Activated CD4-positive, alpha-beta memory T cell treated with anti-CD3 and anti-CD28 coated beads, Interleukin-2, amount 10 ng/mL, durations not matched to agents 7 days and 5 days (primary cell): ENCODE measurements at regions not wholly inside any gene's neighbourhood (a gene's known extent, or its start where the extent isn't known, plus 50 kb on each side); places are given as distances from the start of the nearest gene placed in this dataset.

ENCODE experiments used
- CTCF ChIA-PET: fragments of 350-600 bp; sonication (Branson Sonifier 250); formaldehyde crosslinking; loops from one replicate; lab custom pipeline; 2021; ENCODE audit warnings: antibody characterized with exemption, inconsistent platforms; lab: Charles Lee
- POLR2A ChIA-PET: fragments of 350-600 bp; sonication (Branson Sonifier 250); formaldehyde crosslinking; loops from one replicate; lab custom pipeline; 2021; ENCODE audit warnings: antibody characterized with exemption; lab: Charles Lee
- DNase-seq: peaks from one replicate; pipeline ENCODE4 v3.0.0-alpha.2; 2020
- H3K27ac Mint-ChIP-seq: one replicate; pipeline ENCODE4 v1.8.0; 2021; ENCODE audit warnings: mild to moderate bottlenecking, mixed read lengths
- H3K27me3 Mint-ChIP-seq: one replicate; pipeline ENCODE4 v1.8.0; 2021; ENCODE audit warnings: mixed read lengths
- H3K36me3 Mint-ChIP-seq: one replicate; pipeline ENCODE4 v1.8.0; 2021; ENCODE audit warnings: low read depth, mixed read lengths
- H3K4me1 Mint-ChIP-seq: one replicate; pipeline ENCODE4 v1.8.0; 2021; ENCODE audit warnings: mixed read lengths
- H3K4me3 Mint-ChIP-seq: one replicate; pipeline ENCODE4 v1.8.0; 2021; ENCODE audit warnings: mild to moderate bottlenecking, mixed read lengths
- H3K9me3 Mint-ChIP-seq: one replicate; pipeline ENCODE4 v1.8.0; 2021; ENCODE audit warnings: mixed read lengths

GRCh38 chr3:21801631-21802030 is 50.6 kb upstream of the ZNF385D start:
- no peak for DNase-seq
- Mint-ChIP-seq H3K4me1 (no peaks in the 10 kb centered on the region), H3K9me3 (no peaks in the 10 kb centered on the region), H3K27ac (no peak overlapping the region), H3K27me3 (no peaks in the 10 kb centered on the region), H3K36me3 (no peaks in the 10 kb centered on the region), H3K4me3 (no peak overlapping the region)
- POLR2A ChIA-PET: no interaction called here
- CTCF ChIA-PET: no interaction called here

- Mint-ChIP-seq H3K4me3 (no peak overlapping the region), H3K27me3 (no peaks in the 10 kb centered on the region), H3K9me3 (no peaks in the 10 kb centered on the region), H3K36me3 (no peaks in the 10 kb centered on the region), H3K27ac (no peak overlapping the region), H3K4me1 (no peaks in the 10 kb centered on the region)
- ChIA-PET CTCF (no interaction called here), POLR2A (no interaction called here)
- no peak for DNase-seq
These were observed 52.6 kb upstream of the ZNF385D start for GRCh38 chr3:21803604-21804003.

DNA sequence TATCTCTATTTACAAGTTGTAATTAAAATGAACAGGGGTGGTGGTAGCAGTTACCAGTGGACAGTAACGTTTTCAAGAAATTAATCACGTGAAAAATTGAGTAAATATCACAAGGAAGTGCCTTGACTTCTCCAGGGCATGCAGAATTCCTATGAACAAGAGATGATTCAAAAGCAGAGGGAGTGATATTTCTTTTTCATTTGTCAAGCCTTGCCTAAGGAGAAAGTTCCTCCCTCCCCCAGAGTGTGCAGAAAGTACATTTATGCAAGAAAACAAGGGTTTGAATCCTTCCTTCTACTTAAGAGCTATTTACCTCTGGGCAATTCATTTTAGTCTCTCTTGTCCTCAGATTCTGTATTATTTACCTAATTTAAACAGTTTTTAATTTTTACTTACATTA is 53.3 kb upstream of the ZNF385D start:
- no peaks in the 10 kb centered on the region for H3K9me3 Mint-ChIP-seq
- no peaks in the 10 kb centered on the region for H3K4me1 Mint-ChIP-seq
- no peaks in the 10 kb centered on the region for H3K27me3 Mint-ChIP-seq
- no peak for DNase-seq
- CTCF ChIA-PET: no interaction called here
- POLR2A ChIA-PET: no interaction called here
- no peaks in the 10 kb centered on the region for H3K36me3 Mint-ChIP-seq
- H3K27ac Mint-ChIP-seq: no peak overlapping the region
- H3K4me3 Mint-ChIP-seq: no peak overlapping the region

DNA sequence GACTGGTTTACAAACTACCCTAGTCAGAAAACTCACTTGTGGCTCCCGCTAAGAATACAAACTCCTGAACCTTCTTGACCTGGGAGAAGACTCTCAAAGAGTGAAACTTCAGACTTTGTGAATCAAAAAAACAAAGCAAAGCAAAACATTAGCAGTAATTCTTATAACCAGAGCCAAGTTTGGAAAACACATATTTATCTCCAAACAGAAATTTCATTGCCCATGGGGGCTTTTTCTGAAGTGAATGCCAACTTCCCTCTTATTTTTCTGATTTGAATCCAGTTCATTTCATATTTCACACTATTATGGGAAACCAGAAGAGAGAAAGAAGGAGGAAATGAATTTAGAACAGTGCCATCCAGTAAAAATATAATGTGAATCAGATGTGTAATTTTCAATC is 55.7 kb upstream of the ZNF385D start:
- ChIA-PET CTCF (no interaction called here), POLR2A (no interaction called here)

GRCh38 chr3:21825684-21826083 is 74.7 kb upstream of the ZNF385D start:
- Mint-ChIP-seq H3K4me1 (no peaks in the 10 kb centered on the region), H3K27ac (no peak overlapping the region), H3K36me3 (no peaks in the 10 kb centered on the region), H3K9me3 (peaks cover 7% of the 10 kb centered on the region), H3K4me3 (no peak overlapping the region), H3K27me3 (no peaks in the 10 kb centered on the region)
- DNase-seq: no peak
- ChIA-PET POLR2A (no interaction called here), CTCF (no interaction called here)

More for the DNA sequence above, 55.7 kb upstream of the ZNF385D start:
- no peaks in the 10 kb centered on the region for H3K9me3 Mint-ChIP-seq
- H3K4me1 Mint-ChIP-seq: no peaks in the 10 kb centered on the region
- no peak overlapping the region for H3K4me3 Mint-ChIP-seq
- H3K27ac Mint-ChIP-seq: no peak overlapping the region
- no peaks in the 10 kb centered on the region for H3K36me3 Mint-ChIP-seq
- H3K27me3 Mint-ChIP-seq: no peaks in the 10 kb centered on the region
- DNase-seq: no peak

- H3K4me3 Mint-ChIP-seq: no peak overlapping the region
- DNase-seq: no peak
- H3K27ac Mint-ChIP-seq: no peak overlapping the region
- H3K4me1 Mint-ChIP-seq: no peaks in the 10 kb centered on the region
- ChIA-PET CTCF (no interaction called here), POLR2A (no interaction called here)
- no peaks in the 10 kb centered on the region for H3K27me3 Mint-ChIP-seq
- peaks cover 7% of the 10 kb centered on the region for H3K9me3 Mint-ChIP-seq
- no peaks in the 10 kb centered on the region for H3K36me3 Mint-ChIP-seq
These were observed 75.4 kb upstream of the ZNF385D start for GRCh38 chr3:21826416-21826815.

- H3K27me3 Mint-ChIP-seq: no peaks in the 10 kb centered on the region
- no peaks in the 10 kb centered on the region for H3K36me3 Mint-ChIP-seq
- no peaks in the 10 kb centered on the region for H3K4me1 Mint-ChIP-seq
- no peak overlapping the region for H3K4me3 Mint-ChIP-seq
- no peak for DNase-seq
- POLR2A ChIA-PET: no interaction called here
- peaks cover 5% of the 10 kb centered on the region for H3K9me3 Mint-ChIP-seq
- H3K27ac Mint-ChIP-seq: no peak overlapping the region
- CTCF ChIA-PET: no interaction called here
These were observed 79.5 kb upstream of the ZNF385D start for GRCh38 chr3:21830541-21830940.

DNA sequence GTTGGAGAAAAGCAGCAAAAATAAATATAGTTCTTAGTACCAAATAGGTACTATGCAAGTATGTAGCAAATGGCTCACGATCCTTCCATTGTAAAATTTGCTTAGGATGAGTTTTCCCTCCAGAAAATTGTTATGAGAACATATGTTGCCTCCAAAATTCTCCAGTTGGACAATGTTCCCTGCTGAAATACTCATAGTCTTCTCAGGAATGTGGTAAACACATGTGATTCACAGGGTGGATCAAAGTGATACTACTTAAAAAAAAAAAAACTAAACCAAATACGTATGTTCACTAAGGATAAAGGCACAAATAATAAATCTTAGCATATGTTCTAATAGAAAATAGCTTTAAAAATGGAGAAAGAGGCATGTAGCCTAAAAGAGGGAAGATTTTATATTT is 84.3 kb upstream of the ZNF385D start:
- no peaks in the 10 kb centered on the region for H3K27me3 Mint-ChIP-seq
- H3K36me3 Mint-ChIP-seq: no peaks in the 10 kb centered on the region
- ChIA-PET POLR2A (no interaction called here), CTCF (no interaction called here)
- H3K9me3 Mint-ChIP-seq: peaks cover 5% of the 10 kb centered on the region
- no peaks in the 10 kb centered on the region for H3K4me1 Mint-ChIP-seq
- DNase-seq: no peak
- no peak overlapping the region for H3K4me3 Mint-ChIP-seq
- H3K27ac Mint-ChIP-seq: no peak overlapping the region

- H3K36me3 Mint-ChIP-seq: no peaks in the 10 kb centered on the region
- H3K4me1 Mint-ChIP-seq: no peaks in the 10 kb centered on the region
- H3K9me3 Mint-ChIP-seq: peaks cover 2% of the 10 kb centered on the region
- ChIA-PET POLR2A (no interaction called here), CTCF (no interaction called here)
- DNase-seq: no peak
- H3K4me3 Mint-ChIP-seq: no peak overlapping the region
- no peaks in the 10 kb centered on the region for H3K27me3 Mint-ChIP-seq
- no peak overlapping the region for H3K27ac Mint-ChIP-seq
These were observed 85.2 kb upstream of the ZNF385D start for GRCh38 chr3:21836227-21836626.

DNA sequence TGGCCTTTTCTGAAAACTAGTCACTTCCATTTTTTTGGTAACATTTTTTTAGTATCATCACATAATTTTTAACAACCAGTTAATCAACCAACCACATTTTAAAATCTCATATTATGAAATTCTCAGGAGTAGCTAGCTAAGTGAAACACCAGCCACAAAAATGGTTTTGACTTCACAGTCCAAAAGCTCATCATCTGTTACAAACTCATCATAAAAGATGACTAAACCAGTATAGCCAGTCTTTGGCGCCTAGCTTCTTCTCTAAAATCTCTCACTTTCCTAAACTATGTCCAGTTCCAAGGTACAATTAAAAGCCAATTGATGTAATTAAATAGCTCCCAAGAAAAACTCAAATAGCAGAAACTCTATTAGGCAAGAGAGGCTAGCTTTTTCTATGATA is 88.2 kb upstream of the ZNF385D start:
- ChIA-PET CTCF (no interaction called here), POLR2A (no interaction called here)
- H3K27me3 Mint-ChIP-seq: no peaks in the 10 kb centered on the region
- no peak for DNase-seq
- no peaks in the 10 kb centered on the region for H3K36me3 Mint-ChIP-seq
- H3K4me3 Mint-ChIP-seq: no peak overlapping the region
- peaks cover 2% of the 10 kb centered on the region for H3K9me3 Mint-ChIP-seq
- H3K4me1 Mint-ChIP-seq: no peaks in the 10 kb centered on the region
- no peak overlapping the region for H3K27ac Mint-ChIP-seq

GRCh38 chr3:21839592-21839991 is 88.6 kb upstream of the ZNF385D start:
- H3K36me3 Mint-ChIP-seq: no peaks in the 10 kb centered on the region
- ChIA-PET POLR2A (no interaction called here), CTCF (no interaction called here)
- no peak overlapping the region for H3K4me3 Mint-ChIP-seq
- H3K27ac Mint-ChIP-seq: no peak overlapping the region
- no peak for DNase-seq
- H3K4me1 Mint-ChIP-seq: no peaks in the 10 kb centered on the region
- no peaks in the 10 kb centered on the region for H3K27me3 Mint-ChIP-seq
- peaks cover 2% of the 10 kb centered on the region for H3K9me3 Mint-ChIP-seq

GRCh38 chr3:21847005-21847404 is 96.0 kb upstream of the ZNF385D start:
- no peaks in the 10 kb centered on the region for H3K4me1 Mint-ChIP-seq
- peaks cover 2% of the 10 kb centered on the region for H3K9me3 Mint-ChIP-seq
- CTCF ChIA-PET: no interaction called here
- no peaks in the 10 kb centered on the region for H3K27me3 Mint-ChIP-seq
- no peak overlapping the region for H3K27ac Mint-ChIP-seq
- no peak for DNase-seq
- H3K36me3 Mint-ChIP-seq: no peaks in the 10 kb centered on the region
- no peak overlapping the region for H3K4me3 Mint-ChIP-seq
- POLR2A ChIA-PET: no interaction called here

DNA sequence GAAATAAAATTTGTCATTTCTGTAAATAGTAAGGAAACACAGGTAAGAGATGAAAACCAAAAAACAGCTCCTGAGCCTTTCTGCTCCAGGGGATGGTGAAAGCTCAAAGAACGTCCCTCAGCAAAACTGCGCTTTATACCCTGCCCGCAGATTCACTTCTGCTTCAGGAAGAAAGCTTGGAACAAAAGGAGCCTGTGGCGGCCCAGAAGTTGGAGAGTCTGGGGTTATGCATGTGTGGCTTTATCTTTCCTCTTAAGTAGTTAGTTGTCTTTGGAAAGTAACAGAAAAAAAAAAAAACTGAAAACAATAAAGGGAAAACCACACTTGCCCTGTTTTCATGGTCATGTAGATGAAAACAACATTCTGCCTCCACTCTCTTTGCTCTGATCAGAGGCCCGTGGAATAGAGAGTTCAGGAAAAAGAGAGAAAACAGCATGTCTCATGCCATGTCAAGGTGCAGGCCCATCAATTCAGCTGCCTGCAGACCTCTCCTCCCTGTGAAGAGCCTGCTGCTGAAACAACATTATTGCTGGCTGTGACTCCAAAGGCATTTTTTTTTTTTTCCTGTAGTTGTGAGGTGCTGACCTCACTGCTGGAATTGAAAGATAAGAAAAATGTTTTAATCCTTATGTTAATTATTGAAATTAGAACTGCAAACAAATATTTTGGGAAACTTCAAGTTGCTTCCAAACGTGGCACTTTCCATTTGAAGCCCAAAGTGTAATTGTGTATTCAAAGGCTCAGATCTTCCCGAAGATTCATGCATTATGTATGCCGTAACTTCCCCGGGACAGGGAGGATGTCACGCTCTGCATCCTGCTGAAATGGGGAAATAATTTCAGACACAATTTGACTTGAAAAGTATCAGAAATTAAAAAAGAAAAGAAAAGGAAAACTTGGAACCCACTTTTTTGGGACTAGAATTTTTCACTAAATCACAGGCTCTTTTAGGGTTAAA is 108.4 kb upstream of the ZNF385D start:
- Mint-ChIP-seq H3K27ac (no peak overlapping the region), H3K4me1 (no peaks in the 10 kb centered on the region), H3K9me3 (peaks cover 6% of the 10 kb centered on the region), H3K36me3 (no peaks in the 10 kb centered on the region), H3K27me3 (no peaks in the 10 kb centered on the region), H3K4me3 (no peak overlapping the region)
- CTCF ChIA-PET: no interaction called here
- no peak for DNase-seq
- POLR2A ChIA-PET: no interaction called here

- H3K27ac Mint-ChIP-seq: no peak overlapping the region
- DNase-seq: no peak
- H3K9me3 Mint-ChIP-seq: peaks cover 6% of the 10 kb centered on the region
- H3K4me1 Mint-ChIP-seq: no peaks in the 10 kb centered on the region
- no peaks in the 10 kb centered on the region for H3K27me3 Mint-ChIP-seq
- H3K36me3 Mint-ChIP-seq: no peaks in the 10 kb centered on the region
- CTCF ChIA-PET: no interaction called here
- H3K4me3 Mint-ChIP-seq: no peak overlapping the region
- POLR2A ChIA-PET: no interaction called here
These were observed 109.1 kb upstream of the ZNF385D start for GRCh38 chr3:21860082-21860475.
